ENCODE measurements at regions not wholly inside any gene's neighbourhood (a gene's known extent, or its start where the extent isn't known, plus 50 kb on each side); places are given as distances from the start of the nearest gene placed in this dataset.
A peak's percentile ranks its signal among the peaks of the same experiment; 100 is the strongest.
"Not testable (repeated sequence)": the region's sequence is repeated elsewhere in the genome, so short reads cannot be mapped to it uniquely, and the experiment has no call there.

DNA sequence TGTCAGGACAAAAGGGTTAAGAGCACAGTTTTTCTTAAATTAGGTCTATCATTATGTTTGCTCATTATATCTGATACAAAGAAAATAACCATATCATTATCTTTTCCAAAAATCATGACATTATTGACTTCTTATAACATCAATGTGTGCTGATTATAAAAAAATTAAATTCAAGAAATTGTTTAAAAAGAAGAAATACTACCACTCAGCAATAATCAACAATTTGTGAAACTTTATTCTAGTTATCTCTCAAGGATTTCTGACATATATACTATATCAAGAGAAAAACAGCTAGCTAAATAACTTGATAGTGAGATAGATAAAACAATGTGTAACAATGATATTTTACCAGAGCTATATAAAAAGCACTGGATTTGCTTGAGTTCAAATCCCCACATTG is 360.7 kb upstream of the PHF14 start:
- intact Hi-C loops (cut with DNase I), result no loop called here
- DNase-seq, result no peak

DNA sequence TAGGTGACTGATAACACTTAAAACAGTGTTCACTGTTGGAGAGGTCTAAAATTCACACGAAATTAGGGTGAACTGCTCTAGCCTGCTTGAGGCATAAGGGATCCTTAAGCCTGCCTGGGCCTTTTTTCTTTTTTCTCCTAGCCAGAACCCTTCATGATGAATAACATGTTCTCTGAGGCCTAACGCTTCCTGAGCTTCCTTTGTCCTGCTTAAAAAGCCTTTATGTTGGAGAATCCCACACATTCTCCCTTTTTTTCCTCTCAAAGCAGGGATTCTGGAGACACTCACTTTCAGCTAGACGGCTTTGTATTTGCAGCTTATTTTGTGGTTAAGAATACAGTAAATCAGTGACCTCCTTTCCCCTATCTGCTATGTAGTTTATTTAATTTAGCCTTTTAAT is 354.7 kb upstream of the PHF14 start:
- intact Hi-C loops (cut with DNase I), result no loop called here
- DNase-seq, result no peak

- intact Hi-C loops (cut with DNase I), result no loop called here
- no peak for DNase-seq
These were observed 341.0 kb upstream of the PHF14 start for GRCh38 chr7:10632712-10633111.

- no peak for DNase-seq
- intact Hi-C loops (cut with DNase I), result no loop called here
These were observed 339.4 kb upstream of the PHF14 start for GRCh38 chr7:10634239-10634638.

GRCh38 chr7:10637991-10638390 is 335.7 kb upstream of the PHF14 start:
- intact Hi-C loops (cut with DNase I), result no loop called here
- DNase-seq, result no peak

DNA sequence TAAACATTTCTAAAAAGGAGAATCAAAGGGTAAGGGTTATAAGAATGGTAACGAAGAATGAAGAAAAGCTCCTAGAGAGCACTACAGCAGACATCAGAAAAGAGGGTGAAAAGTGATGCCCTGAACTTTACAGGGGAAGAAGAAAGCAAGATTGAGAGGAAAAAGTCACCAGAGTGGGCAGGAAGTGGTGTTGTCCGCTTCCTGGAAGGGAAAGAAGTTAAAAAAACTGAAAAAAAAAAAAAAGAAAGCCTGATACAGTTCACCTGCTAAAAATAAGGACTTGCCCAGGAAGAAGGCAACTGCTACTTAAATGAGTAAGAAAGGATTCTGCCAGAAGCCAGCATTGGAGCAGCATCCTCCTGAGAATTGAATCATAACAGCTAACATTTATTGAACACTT is 330.1 kb upstream of the PHF14 start:
- intact Hi-C loops (cut with DNase I), result no loop called here
- DNase-seq, result no peak

DNA sequence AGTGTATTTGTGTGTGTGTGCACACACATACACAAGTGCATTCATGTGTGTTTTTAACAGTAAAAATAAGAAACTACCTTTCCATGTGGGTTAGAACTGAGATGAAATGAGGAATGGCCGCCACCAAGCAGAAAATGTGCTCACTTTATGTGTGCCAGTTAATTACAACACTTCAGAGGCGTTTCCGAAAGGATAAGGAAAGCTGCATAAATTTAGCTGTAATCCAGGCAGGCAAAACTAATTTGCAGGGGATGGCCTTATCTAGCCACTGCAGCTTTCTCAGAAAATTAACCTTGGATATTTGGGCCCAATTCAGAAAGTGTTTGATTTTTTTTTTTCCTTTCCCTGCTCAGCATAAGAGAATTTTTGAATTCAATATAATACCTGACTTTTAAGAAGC is 328.8 kb upstream of the PHF14 start:
- DNase-seq, result no peak
- intact Hi-C loops (cut with DNase I), result no loop called here

DNA sequence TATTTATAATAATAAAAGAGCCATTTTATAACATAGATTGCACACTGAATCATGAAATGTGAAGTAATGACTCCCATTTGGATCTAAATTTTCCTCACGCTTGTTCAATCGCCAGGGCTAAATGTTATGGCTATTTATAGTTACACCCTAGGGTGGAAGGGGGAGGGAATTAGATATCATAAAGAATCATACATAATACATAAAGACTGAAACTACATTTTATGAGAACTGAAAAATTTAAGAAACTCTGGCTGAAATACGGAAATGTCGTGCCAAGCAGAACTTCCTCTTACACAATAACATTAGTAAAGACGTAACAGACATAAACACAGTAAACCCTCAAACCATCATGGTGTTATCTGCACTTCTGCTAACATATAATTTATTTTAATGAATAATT is 327.5 kb upstream of the PHF14 start:
- intact Hi-C loops (cut with DNase I), result no loop called here
- no peak for DNase-seq

- no peak for DNase-seq
- intact Hi-C loops (cut with DNase I), result no loop called here
These were observed 325.4 kb upstream of the PHF14 start for GRCh38 chr7:10648289-10648688.

DNA sequence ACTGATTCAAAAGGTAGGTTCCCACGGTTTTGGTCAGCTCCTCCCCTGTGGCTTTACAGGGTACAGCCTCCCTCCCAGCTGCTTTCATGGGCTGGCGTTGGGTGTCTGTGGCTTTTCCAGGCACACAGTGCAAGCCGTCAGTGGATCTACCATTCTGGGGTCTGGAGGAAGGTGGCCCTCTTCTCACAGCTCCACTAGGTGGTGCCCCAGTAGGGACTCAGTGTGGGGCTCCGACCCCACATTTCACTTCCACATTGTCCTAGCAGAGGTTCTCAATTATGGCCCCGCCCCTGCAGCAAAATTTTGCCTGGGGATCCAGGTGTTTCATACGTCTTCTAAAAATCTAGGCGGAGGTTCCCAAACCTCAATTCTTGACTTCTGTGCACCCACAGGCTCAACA is 324.6 kb upstream of the PHF14 start:
- intact Hi-C loops (cut with DNase I), result not testable (repeated sequence)
- peak in 1 of 10 donors; percentile 53 for DNase-seq

DNA sequence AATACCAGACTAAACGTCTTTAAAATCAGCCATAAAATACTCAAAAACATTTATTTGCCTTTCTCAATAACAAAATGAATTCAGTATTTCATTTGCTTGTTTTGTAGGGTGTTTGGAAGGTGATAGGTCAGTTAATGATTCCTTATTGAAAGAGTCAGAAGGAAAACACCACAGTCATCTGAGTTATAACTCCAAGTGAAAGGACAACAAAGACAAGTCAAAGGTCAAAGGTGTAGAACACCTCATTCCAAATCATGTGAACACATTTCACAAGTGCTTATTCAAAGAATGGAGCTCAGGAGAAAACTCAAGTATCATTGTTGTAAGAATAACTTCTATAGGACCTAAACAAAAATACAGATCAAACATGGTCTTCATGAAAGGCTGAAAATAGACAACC is 318.6 kb upstream of the PHF14 start:
- DNase-seq, result no peak
- intact Hi-C loops (cut with DNase I), result no loop called here

DNA sequence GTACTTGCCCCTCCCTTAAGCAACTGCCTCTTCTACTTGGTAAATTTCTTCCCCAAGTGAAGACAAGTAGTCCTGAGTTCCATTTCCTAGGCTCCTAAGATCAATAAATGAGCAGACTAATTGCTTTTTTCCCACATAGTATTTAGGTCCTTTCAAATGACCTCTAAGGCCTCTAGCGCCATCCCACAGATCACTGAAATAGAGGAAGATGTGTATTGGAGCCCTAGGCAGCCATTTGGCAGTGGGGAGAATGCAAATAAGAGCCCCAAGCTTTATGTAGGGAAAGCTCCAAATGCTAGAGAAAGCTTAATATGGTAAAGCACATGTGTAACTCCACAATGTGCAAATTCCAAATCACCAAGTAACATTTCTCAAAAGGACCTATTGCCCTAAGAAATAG is 316.5 kb upstream of the PHF14 start:
- intact Hi-C loops (cut with DNase I), result no loop called here
- no peak for DNase-seq

- DNase-seq, result no peak
- intact Hi-C loops (cut with DNase I), result no loop called here
These were observed 315.8 kb upstream of the PHF14 start for GRCh38 chr7:10657837-10658236.

GRCh38 chr7:10662491-10662890 is 311.2 kb upstream of the PHF14 start:
- intact Hi-C loops (cut with DNase I), result no loop called here
- DNase-seq, result no peak

DNA sequence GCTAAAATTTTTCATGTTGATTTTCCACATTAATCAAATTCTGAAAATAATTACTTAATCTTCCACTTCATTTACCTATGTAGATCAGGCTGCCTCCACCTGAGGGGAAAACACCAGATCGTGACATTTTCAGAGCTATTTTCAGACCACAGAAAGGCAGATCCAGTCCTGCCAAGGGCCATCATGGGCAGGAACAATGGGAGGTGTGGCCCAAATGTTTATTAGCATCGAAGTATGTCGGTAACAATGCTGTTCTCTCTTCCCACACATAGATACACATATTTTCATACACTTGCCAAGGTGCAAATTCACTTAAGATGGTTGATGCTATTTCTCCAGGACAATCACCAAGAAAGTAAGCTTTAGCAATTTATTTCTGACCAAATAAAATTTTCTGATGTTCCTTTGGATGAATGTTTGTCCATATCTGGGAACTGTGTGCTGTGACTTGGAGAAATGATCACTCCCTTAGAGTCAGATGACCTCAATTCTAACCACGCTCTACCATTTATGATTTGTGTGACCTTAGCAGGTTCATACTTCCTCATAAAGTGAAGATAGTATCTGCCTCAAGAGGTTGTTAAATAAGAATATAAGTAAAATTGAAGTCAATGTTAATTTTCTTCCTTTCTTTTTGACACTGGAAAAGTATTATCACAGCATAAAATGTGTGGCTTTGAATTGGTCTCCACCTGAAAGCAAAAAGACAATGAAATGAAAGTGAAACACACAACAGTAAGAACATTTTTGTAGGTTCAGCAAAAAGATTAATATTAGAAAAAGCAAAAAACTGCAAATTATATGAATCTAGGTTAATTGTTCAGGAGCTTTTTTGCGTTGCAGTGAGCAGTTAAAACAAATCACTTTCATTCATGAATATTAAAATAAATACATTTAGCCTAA is 310.4 kb upstream of the PHF14 start:
- DNase-seq, result no peak
- intact Hi-C loops (cut with DNase I), result no loop called here

GRCh38 chr7:10672186-10672585 is 301.5 kb upstream of the PHF14 start:
- intact Hi-C loops (cut with DNase I), result no loop called here
- DNase-seq, result peak in 1 of 10 donors; percentile 66

GRCh38 chr7:10677211-10677610 is 296.5 kb upstream of the PHF14 start:
- intact Hi-C loops (cut with DNase I), result no loop called here
- DNase-seq, result no peak

DNA sequence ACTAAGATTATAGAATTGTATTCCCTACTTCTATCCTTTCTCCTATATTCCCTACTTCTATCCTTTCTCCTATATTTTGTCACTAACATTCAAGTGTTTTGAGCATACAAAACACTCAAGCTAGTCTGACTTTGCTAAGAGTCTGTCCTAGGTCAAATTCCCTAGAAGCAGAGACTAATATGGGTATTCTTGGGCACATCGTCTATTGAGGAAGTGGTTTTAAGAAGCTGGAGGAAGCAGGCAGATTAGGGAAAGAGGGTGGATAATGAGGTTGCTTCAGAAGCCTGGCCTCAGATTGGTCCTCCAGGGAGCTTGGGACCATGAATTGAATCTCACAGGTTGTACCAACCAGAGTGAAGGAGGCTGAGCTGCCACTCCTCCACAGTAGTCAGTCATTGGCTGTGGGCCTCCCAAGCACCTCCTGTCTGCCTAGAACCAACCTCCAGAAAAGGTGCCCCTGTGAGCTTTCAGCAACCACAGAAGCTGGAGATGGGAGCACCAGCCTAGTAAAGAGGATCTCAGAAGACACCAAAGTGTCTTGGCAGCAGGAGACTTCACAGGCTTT is 295.9 kb upstream of the PHF14 start:
- intact Hi-C loops (cut with DNase I), result no loop called here
- DNase-seq, result peak in 1 of 10 donors; percentile 43

DNA sequence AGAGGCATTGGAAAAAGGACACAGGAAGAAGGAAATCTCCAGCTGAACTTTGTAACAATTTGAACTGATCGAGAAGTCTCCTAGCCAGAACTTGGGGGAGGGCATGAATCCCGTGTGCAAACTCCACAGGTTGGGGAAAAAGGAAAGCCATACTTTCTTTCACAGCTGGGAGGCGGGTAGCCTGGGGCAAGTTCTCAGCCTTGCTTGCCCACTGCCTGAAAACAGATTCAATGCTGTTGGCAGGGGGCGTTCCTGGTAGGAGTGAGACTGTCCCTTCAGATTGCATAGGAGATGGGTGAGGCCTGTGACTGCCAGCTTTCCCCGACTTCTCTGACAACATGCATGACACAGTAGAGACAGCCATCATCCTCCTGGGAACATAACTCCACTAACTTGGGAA is 289.1 kb upstream of the PHF14 start:
- intact Hi-C loops (cut with DNase I), result no loop called here
- DNase-seq, result peak in 1 of 10 donors; percentile 48

DNA sequence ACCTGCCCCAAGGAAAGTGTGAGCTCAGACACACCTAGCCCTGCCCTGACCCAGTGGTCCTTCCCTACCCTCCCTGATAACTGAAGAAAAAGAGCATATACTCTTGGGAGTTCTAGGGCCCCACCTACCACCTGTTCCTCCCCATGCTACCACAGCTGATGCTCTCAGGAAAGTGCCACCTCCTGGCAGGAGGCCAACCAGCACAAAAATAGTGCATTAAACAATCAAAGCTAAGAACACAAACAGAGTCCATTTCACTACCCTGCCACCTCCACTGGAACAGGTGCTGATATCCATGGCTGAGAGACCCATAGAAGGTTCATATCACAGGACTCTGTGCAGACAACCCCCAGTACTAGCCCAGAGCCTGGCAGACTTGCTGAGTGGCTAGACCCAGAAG is 288.6 kb upstream of the PHF14 start:
- intact Hi-C loops (cut with DNase I), result no loop called here
- DNase-seq, result peak in 1 of 10 donors; percentile 35

DNA sequence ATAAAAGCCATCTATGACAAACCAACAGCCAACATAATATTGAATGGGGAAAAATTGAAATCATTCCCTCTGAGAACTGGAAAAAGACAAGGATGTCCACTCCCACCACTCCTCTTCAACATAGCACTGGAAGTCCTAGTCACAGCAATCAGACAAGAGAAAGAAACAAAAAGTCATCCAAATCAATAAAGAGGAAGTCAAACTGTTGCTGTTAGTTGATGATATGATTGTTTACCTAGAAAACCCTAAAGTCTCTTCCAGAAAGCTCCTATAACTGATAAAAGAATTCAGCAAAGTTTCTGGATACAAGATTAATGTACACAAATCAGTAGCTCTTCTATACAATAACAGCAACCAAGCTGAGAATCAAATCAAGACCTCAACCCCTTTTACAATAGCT is 285.1 kb upstream of the PHF14 start:
- intact Hi-C loops (cut with DNase I), result no loop called here

GRCh38 chr7:10696064-10696463 is 277.6 kb upstream of the PHF14 start:
- no peak for DNase-seq
- intact Hi-C loops (cut with DNase I), result no loop called here

More for the DNA sequence above, 285.1 kb upstream of the PHF14 start:
- no peak for DNase-seq
